NCI-H187 treated with DMSO at 0.1 percent for 48 hours (cell line): ENCODE measurements at regions not wholly inside any gene's neighbourhood (a gene's known extent, or its start where the extent isn't known, plus 50 kb on each side); places are given as distances from the start of the nearest gene placed in this dataset.

Source experiments
- DNase-seq: peaks from one replicate; lab custom pipeline; 2025; lab: John Stamatoyannopoulos, UW

DNA sequence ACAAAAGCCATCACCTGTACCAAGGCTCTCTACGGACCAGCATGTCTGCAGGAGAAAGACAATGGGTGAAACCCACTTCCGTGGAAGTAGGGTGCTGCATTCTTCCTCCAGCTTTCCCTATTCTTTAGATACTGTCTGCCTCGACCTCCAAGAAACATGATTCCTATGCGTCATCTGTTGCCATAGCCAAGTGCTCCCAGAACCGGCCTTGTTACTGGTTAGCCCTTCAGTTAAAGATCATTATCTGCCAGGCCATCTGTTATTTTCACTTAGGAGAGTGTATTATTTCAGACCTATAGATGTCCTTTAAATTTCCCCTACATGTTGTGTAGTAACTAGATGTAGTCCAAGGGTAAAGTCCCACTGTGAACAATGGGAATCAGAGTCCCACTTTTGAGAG is 89.0 kb upstream of the KIAA1217 start:
- no peak for DNase-seq

DNA sequence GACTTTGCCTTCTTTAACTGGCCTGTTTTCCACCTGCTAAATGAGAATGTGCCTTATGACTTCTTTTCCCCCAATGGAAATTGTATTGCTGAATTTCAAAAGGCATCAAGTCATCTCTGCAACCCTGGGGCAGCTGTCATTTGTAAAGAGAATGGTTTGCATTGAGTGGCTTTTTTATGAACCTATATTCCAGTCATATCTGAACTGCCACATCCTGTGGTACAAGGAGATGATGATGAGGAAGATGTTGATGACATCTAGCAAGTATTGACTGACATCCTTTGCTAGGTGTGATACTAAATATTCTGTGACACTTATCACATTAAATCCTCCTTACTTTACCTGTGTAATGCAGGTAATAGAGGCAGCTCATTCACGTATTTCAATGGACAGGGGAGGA is 88.3 kb upstream of the KIAA1217 start:
- no peak for DNase-seq

DNA sequence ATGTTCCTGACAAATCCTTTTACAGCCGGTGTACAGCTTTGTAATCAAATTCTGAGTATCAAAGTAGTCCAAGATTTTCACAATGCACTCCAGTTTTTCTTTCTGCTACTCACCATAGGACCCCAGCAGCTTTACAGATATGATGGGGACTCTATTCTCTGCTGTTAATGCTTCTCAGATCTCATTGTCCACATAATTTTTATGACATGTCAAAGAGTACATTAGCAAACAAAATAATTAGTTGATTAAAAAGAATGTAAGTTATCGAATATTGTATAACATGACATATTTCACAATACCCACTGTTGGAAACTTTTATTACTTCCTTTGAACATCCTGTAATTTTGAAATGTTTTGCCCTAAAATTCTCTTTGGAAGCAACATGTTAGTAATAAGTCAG is 81.4 kb upstream of the KIAA1217 start:
- no peak for DNase-seq

DNA sequence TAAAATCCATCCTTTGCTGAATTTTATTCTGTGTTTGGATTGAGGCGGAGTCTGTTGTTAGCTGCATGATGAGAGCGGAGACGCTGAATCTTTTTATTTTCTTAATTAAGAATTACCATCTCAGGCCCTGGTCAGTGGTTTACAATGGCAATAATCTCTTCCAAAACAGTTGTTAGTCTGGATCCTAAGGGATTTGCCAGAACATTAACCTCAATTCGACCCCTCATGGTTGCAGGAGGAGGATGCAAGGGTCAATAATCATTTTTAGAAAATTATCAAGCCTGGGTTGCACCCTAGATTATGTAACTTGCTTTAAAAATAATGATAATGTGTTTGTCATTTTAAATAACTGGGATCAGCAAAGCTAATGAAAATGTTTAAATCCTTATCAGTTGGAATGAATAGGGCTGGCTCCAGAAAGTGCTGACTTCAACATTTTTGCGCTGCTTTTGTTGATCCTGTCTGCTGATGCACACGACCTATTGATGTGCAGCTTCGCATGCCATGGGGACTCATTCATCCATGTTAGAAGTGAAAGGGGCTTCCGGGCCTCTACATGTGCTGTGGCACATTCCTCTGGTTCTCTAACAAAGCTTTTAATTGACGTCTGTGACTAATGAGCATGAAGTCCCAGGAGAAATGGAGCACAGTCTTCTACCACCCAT is 80.7 kb upstream of the KIAA1217 start:
- no peak for DNase-seq

DNA sequence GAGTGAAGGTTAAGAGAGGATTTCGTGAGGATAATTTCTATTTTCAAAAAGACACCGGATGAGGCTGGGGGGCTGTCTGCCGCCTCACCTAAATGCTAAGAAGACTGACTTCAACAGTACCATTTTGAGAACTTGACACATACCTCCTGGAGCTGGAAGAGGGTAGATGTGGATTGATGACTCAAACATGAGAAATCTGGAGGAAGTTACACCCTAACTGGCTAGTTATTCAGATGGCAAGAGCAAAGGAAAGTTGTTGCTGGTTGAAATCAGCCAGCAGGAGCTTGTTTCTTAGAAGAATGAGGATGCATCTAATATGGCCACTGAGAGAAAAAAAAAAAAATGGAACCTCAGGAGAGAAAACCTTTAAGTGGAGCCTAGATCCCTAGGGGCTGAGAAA is 76.2 kb upstream of the KIAA1217 start:
- DNase-seq: no peak

DNA sequence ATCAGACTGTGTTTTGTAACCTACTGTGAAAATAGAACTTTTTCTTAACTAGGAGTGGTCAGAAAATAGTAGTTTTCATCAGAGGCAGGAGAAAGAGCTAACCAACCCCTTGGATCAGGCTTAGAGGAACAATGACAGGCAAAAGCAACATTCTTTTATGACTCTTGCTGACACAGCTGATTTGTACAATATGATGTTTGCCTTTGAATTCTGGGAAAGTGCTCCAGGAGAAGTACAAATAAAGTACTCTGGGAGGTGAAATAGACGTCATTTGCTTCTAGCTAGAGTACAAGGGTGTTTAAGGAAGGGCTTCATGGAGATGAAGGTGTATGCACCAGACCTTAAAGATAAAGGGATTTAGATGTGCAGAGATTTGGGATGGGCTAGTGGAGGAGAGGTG is 75.1 kb upstream of the KIAA1217 start:
- DNase-seq: peak; percentile 41

DNA sequence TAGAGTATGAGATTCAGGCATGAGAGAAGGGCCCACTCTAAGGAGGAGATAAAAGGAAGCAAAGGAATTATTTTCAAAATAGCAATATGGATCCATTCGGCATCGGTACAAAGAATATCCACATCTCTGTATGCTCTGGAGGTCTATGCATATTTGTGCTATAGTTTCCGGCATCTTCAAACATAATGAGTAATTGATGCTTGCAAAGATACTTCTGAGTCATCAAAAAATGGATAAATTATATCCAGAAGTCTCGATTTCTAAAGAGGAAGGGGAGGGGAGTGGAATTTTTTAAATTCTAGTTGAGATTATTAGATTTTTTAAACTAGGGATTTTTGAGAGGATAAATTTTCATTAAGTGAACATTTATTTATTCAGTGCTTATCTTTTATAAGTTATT is 72.9 kb upstream of the KIAA1217 start:
- DNase-seq: no peak

DNA sequence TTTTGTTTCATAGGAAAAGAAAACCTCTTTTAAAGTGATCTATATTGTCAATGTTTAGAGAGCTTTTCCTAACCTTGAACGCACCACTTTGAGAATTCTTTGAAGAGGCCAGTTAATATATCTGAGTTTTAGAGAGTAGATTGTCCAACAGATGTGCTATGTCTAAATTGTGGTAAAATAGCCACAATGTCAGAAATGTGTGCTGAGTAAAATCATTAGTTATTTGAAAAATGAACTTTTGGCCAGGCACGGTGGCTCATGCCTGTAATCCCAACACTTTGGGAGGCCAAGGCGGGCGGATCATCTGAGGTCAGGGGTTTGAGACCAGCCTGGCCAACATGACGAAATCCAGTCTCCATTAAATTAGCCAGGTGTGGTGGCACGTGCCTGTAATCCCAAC is 61.6 kb upstream of the KIAA1217 start:
- DNase-seq: no peak

DNA sequence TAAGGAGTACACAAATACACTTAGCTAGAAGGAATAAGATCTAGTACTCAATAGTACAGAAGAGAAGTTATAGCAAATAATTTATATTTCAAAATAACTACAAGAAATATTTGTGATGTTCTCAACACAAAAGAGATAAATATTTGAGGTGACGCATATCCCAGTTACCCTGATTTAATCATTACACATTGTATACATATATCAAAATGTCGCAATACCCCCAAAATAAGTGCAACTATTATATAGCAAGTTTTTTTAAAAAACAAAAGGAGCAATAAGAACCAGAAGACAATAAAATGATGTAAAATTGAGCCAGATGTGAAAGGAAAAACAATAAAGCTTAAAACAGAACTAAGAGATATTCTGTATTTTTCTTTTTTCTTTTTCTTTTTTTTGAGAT is 59.3 kb upstream of the KIAA1217 start:
- DNase-seq: no peak

DNA sequence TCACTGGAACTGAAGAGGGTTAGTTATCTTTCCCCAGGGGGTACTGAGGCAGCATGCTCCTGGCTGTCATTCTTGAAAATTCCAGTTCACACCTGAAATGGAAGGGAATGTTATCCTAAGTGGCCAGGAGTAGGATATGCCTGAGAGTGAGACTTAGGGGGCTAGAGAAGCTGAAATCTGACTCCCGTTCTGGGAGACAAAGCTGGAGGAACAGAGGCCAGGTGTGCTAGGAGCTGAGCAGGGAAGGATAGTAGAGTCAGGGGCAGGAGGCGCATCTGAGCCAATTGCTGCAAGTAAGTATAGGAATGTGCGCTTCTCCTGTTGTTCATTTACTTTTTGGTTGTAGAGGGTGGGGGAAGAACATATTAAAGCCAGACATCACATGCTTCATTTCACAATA is 58.1 kb upstream of the KIAA1217 start:
- no peak for DNase-seq

DNA sequence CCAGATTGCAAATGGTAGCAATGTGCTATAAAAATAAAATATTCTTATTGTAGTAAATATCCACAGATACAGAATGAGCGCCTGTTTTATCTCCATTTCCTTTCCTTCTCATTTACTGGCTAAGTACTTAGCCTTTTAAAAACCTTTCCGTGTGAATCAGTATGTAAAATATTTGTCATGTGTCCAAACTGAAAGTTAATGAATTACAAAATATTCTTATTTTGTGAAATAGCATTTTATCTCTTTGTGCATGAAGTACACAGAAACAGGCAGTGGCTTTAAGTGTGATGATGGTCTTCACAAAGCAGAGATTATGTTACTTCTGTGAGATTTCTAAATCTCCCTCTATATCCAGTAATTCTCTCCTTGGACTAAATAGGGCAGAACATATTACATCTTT is 56.7 kb upstream of the KIAA1217 start:
- DNase-seq: no peak

DNA sequence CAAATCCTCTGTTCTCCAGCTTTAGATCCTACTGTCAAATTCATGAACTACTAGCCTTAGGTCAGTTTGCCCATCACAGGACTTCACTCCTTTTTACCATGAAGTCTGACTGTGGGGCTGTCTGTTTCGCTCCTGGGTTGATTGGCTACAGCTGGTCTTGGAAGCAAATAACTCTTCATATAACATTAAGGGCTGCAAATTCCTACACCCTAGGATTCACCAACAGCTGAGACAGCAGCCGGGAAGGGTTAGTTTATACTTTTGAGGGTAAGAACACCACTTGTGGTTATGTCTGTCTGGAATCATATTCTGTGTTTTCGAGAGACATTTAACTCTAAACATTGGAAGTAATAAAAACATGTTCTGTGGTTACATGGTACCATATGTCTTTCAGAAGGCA is 55.9 kb upstream of the KIAA1217 start:
- DNase-seq: no peak

DNA sequence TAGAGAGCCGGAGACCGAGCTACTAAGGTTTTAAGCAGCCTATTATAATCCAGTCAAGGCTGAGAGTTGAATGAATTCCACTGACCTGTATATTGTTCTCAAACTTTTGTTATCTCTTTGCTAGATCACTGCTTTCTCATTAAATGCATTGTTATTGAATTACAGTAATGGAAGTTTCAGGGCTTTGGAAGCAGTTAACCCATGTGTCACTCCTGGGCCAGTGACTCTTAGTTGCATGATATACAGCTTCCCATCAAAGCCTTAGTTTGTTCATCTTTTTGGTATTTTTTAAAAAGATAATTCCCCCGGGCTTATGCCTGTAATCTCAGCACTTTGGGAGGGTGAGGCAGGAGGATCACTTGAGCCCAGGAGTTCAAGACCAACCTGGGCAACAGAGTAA is 55.4 kb upstream of the KIAA1217 start:
- DNase-seq: no peak

DNA sequence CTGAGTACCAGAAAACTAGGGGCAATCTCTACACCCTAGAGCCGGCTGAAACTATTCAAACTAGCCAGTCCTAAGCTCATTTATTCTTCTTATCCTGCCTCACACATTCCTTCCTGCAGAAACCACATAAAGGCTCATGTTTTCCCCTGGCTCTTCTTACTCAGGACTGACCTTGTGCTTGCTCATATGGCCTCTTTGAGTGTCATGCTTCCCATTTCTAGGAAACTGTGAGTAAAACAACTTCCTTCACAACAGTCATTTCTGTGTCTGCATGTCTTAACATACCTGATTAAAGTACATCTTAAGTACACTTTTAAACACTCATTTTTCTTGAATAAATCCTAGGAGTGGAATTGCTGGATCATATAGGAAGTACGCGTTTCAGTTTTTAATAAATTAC is 52.3 kb upstream of the KIAA1217 start:
- DNase-seq: no peak

DNA sequence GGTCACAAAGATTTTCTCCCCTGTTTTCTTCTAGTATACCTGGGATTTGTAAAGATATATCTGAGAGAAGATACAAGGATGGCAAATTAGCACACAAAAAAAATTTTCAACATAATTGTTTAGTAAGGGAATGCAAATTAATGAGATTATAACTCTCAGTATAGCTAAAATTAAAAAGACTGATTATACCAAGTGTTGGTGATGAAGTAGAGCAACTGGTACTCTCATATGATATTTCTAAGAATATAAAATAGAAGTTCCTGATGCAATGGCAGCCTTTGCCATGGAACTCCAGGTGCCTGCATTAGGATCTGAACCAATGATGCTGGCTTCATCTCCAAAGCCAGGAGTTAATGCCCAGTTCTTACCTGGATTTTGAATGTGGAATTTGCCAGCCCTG is 51.4 kb upstream of the KIAA1217 start:
- no peak for DNase-seq
